ENCODE measurements at regions not wholly inside any gene's neighbourhood (a gene's known extent, or its start where the extent isn't known, plus 50 kb on each side); places are given as distances from the start of the nearest gene placed in this dataset.

- H3K9ac ChIP-seq: no peak overlapping the region
These were observed 140.1 kb downstream of the ZDHHC20 start for GRCh38 chr13:21318891-21319532.

More at GRCh38 chr13:21318891-21319532, 140.1 kb downstream of the ZDHHC20 start:
- no peak overlapping the region for H3K4me3 ChIP-seq (ENCODE audit: low read depth in 2 of 2, low read length in 1 of 2)
- H3K36me3 ChIP-seq (replicated peaks in 1 of 2; ENCODE audit: control insufficient read depth in 1 of 2, insufficient read depth in 2 of 2, low read length in 1 of 2): no peaks in the 10 kb centered on the region
- no peak for DNase-seq
- H3K27ac ChIP-seq (ENCODE audit: low read depth in 2 of 2, low read length in 1 of 2): no peak overlapping the region
- WGBS (ENCODE audit: low lambda C conversion rate): 95% methylated on average over 47 of the region's 50 CpGs
- H3K4me1 ChIP-seq (ENCODE audit: control insufficient read depth in 1 of 2, insufficient read depth in 2 of 2, low read depth in 1 of 2, low read length in 1 of 2): no peaks in the 10 kb centered on the region
- no peak overlapping the region for H3K4me2 ChIP-seq
- H3F3A ChIP-seq (replicated peaks; ENCODE audit: insufficient read depth): no peaks in the 10 kb centered on the region
- CTCF ChIA-PET: interaction anchor here (2.7 kb wide), 1 partner anchor 22 kb away, joined by 9 read pairs; no protein-coding TSS in a partner anchor
- TF ChIP-seq REST (IDR thresholded peaks at IDR 0.05; ENCODE audit: low read depth, low read length) (no peak), CTCF (IDR thresholded peaks at IDR 0.05) (no peak), TAF1 (IDR thresholded peaks at IDR 0.05; ENCODE audit: borderline replicate concordance, low read depth, low read length) (no peak), MEF2A (IDR thresholded peaks at IDR 0.05; ENCODE audit: borderline replicate concordance, low read depth) (no peak), POLR2AphosphoS5 (IDR thresholded peaks at IDR 0.05; ENCODE audit: low read depth, low read length) (no peak), NRF1 (IDR thresholded peaks at IDR 0.05; ENCODE audit: low read depth, low read length) (no peak), RAD21 (IDR thresholded peaks at IDR 0.05; ENCODE audit: low read length) (no peak), FOXJ3 (CRISPR knock-in tag; IDR thresholded peaks at IDR 0.05) (no peak), FOSL2 (IDR thresholded peaks at IDR 0.05; ENCODE audit: borderline replicate concordance, low read depth) (no peak), IRF3 (IDR thresholded peaks at IDR 0.05; ENCODE audit: low read depth, low read length) (no peak), MAX (IDR thresholded peaks at IDR 0.05; ENCODE audit: low read depth) (no peak)
- no peaks in the 10 kb centered on the region for H3K9me2 ChIP-seq
- H3K27me3 ChIP-seq (ENCODE audit: insufficient read depth): no peaks in the 10 kb centered on the region
- no peaks in the 10 kb centered on the region for H3K9me3 ChIP-seq
- H4K20me1 ChIP-seq (ENCODE audit: insufficient read depth): no peaks in the 10 kb centered on the region
- POLR2A ChIA-PET: no interaction called here
- H3K79me2 ChIP-seq (ENCODE audit: insufficient read depth): no peaks in the 10 kb centered on the region
- no peak overlapping the region for H2AFZ ChIP-seq (ENCODE audit: low read depth)

All from SK-N-SH (cell line).